NB4 (cell line): ENCODE measurements at regions not wholly inside any gene's neighbourhood (a gene's known extent, or its start where the extent isn't known, plus 50 kb on each side); places are given as distances from the start of the nearest gene placed in this dataset.

ENCODE experiments used
- CTCF ChIP-seq: IDR thresholded peaks from one replicate; pipeline ENCODE4 v1.5.1; 2012; ENCODE audit warnings: low read depth, low read length
- MYC ChIP-seq: IDR thresholded peaks from 2 replicates; pipeline ENCODE4 v1.6.1; 2011; ENCODE audit warnings: low read depth, low read length
- POLR2A ChIP-seq: IDR thresholded peaks from 2 replicates; pipeline ENCODE4 v1.6.1; 2011; ENCODE audit warnings: mild to moderate bottlenecking; ENCODE audit not compliant: insufficient read length; ENCODE audit errors: extremely low read depth

GRCh38 chr11:130550150-130550549, 101.7 kb downstream of the ADAMTS15 start:
- TF ChIP-seq MYC = no peak
- no peak for TF ChIP-seq POLR2A
- no peak for TF ChIP-seq CTCF
